Stimulated activated CD4-positive, alpha-beta T cell treated with anti-CD3 and anti-CD28 coated beads, Interleukin-12 subunit alpha, Interleukin-12 subunit beta, amount 100 ng/mL, for 48 hours (primary cell): ENCODE measurements at regions not wholly inside any gene's neighbourhood (a gene's known extent, or its start where the extent isn't known, plus 50 kb on each side); places are given as distances from the start of the nearest gene placed in this dataset.

Experiments used
- DNase-seq, 3 donors: peaks; one replicate each; pipeline ENCODE4 v3.0.0-alpha.2; 2020; ENCODE audit warnings: low read depth in 2 of 3, low spot score in 1 of 3

GRCh38 chr1:34328281-34328799 lies 151.6 kb downstream of the C1orf94 start:
- no peak for DNase-seq

- no peak for DNase-seq
These were observed 153.4 kb downstream of the C1orf94 start for GRCh38 chr1:34330061-34330460.

- DNase-seq = no peak
These were observed 154.6 kb downstream of the C1orf94 start for GRCh38 chr1:34331020-34331926.

- DNase-seq = no peak
These were observed 156.3 kb downstream of the C1orf94 start for GRCh38 chr1:34332996-34333395.

GRCh38 chr1:34338871-34339270 lies 162.2 kb downstream of the C1orf94 start:
- DNase-seq = no peak

GRCh38 chr1:34341896-34342295 lies 165.2 kb downstream of the C1orf94 start:
- no peak for DNase-seq

GRCh38 chr1:34342334-34342733 lies 165.6 kb downstream of the C1orf94 start:
- no peak for DNase-seq

GRCh38 chr1:34346128-34346527 lies 169.4 kb downstream of the C1orf94 start:
- DNase-seq = no peak

GRCh38 chr1:34353409-34353808 lies 176.7 kb downstream of the C1orf94 start:
- no peak for DNase-seq

GRCh38 chr1:34354367-34354766 lies 177.7 kb downstream of the C1orf94 start:
- no peak for DNase-seq

GRCh38 chr1:34356853-34357252 lies 180.1 kb downstream of the C1orf94 start:
- no peak for DNase-seq

GRCh38 chr1:34358636-34359035 lies 181.9 kb downstream of the C1orf94 start:
- no peak for DNase-seq

GRCh38 chr1:34359411-34359810 lies 182.7 kb downstream of the C1orf94 start:
- no peak for DNase-seq

GRCh38 chr1:34360574-34360973 lies 183.9 kb downstream of the C1orf94 start:
- no peak for DNase-seq

- DNase-seq = no peak
These were observed 184.4 kb downstream of the C1orf94 start for GRCh38 chr1:34361121-34361520.

- no peak for DNase-seq
These were observed 185.2 kb downstream of the C1orf94 start for GRCh38 chr1:34361781-34362357.

GRCh38 chr1:34362949-34363348 lies 186.2 kb downstream of the C1orf94 start:
- DNase-seq = no peak

GRCh38 chr1:34363447-34363846 lies 186.7 kb downstream of the C1orf94 start:
- DNase-seq = no peak

- no peak for DNase-seq
These were observed 187.2 kb downstream of the C1orf94 start for GRCh38 chr1:34363915-34364314.

- no peak for DNase-seq
These were observed 187.7 kb downstream of the C1orf94 start for GRCh38 chr1:34364376-34364775.

- DNase-seq = no peak
These were observed 188.6 kb downstream of the C1orf94 start for GRCh38 chr1:34365295-34365694.

- DNase-seq = no peak
These were observed 190.3 kb downstream of the C1orf94 start for GRCh38 chr1:34366875-34367624.
